GM13977 (cell line): ENCODE measurements at regions not wholly inside any gene's neighbourhood (a gene's known extent, or its start where the extent isn't known, plus 50 kb on each side); places are given as distances from the start of the nearest gene placed in this dataset.
A peak's percentile ranks its signal among the peaks of the same experiment; 100 is the strongest.

Experiments used
- DNase-seq: peaks from one replicate; pipeline ENCODE4 v3.0.0; 2012; ENCODE audit warnings: low spot score
- CTCF ChIP-seq: IDR thresholded peaks from 2 replicates; pipeline ENCODE4 v1.5.1; 2012; ENCODE audit warnings: mild to moderate bottlenecking, control low read depth; ENCODE audit not compliant: insufficient read depth; ENCODE audit errors: extremely low read depth, missing control alignments
- in situ Hi-C: fragments of 300-500 bp; cut with MboI; formaldehyde crosslinking; loops from one replicate; pipeline ENCODE4 v1.12.0; 2022; ENCODE audit warnings: low sequenced_read_pairs, low pct_unique_long_range_greater_than_20kb, mixed read lengths, inconsistent platforms; ENCODE audit not compliant: unreplicated experiment

- in situ Hi-C loops, result no loop called here
- no peak for TF ChIP-seq CTCF
- DNase-seq, result no peak
Observed at GRCh38 chr1:169022648-169023047, 83.8 kb upstream of the ATP1B1 start.

GRCh38 chr1:169024255-169024654, 82.2 kb upstream of the ATP1B1 start:
- in situ Hi-C loops, result no loop called here
- TF ChIP-seq CTCF, result no peak
- no peak for DNase-seq

GRCh38 chr1:169024800-169025271, 81.7 kb upstream of the ATP1B1 start:
- in situ Hi-C loops, result no loop called here

GRCh38 chr1:169025412-169025811, 81.1 kb upstream of the ATP1B1 start:
- in situ Hi-C loops, result no loop called here
- no peak for DNase-seq
- no peak for TF ChIP-seq CTCF

More at GRCh38 chr1:169024800-169025271, 81.7 kb upstream of the ATP1B1 start:
- DNase-seq, result peak; percentile 66
- TF ChIP-seq CTCF, result no peak

GRCh38 chr1:169027607-169028320, 78.7 kb upstream of the ATP1B1 start:
- no peak for TF ChIP-seq CTCF
- in situ Hi-C loops, result no loop called here
- peak; percentile 18 for DNase-seq

GRCh38 chr1:169031566-169032224, 74.8 kb upstream of the ATP1B1 start:
- no peak for TF ChIP-seq CTCF
- no peak for DNase-seq
- in situ Hi-C loops, result no loop called here
